ENCODE measurements at regions not wholly inside any gene's neighbourhood (a gene's known extent, or its start where the extent isn't known, plus 50 kb on each side); places are given as distances from the start of the nearest gene placed in this dataset.
A peak's percentile ranks its signal among the peaks of the same experiment; 100 is the strongest.
"Not testable (repeated sequence)": the region's sequence is repeated elsewhere in the genome, so short reads cannot be mapped to it uniquely, and the experiment has no call there.

DNA sequence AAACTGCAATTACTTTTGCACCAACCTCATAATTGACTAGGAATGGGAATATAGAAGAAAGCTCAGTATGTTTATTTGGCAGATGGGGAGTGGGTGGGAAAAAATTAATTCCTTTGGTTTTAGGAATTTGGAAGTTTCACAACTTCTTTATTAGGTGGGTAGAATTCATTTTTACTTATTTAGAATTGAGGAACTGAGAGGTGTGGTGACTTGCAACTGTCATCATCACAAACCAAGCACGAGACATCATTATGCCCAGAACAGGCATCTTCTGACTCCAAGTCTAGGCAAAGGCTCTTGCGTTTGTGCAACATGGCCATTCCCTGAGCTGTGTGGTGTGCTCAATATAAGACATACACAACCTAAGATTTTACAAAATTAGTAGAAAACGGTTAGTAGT is 380.0 kb downstream of the ATP23 start:
- no peak for DNase-seq
- in situ Hi-C loops (cut with HindIII; ENCODE audit: low pct_ligation_motif_present, low pct_unique_long_range_greater_than_20kb, low sequenced_read_pairs): no loop called here

GRCh38 chr12:58323676-58324075 is 382.3 kb downstream of the ATP23 start:
- in situ Hi-C loops (cut with HindIII; ENCODE audit: low pct_ligation_motif_present, low pct_unique_long_range_greater_than_20kb, low sequenced_read_pairs): no loop called here
- no peak for DNase-seq

DNA sequence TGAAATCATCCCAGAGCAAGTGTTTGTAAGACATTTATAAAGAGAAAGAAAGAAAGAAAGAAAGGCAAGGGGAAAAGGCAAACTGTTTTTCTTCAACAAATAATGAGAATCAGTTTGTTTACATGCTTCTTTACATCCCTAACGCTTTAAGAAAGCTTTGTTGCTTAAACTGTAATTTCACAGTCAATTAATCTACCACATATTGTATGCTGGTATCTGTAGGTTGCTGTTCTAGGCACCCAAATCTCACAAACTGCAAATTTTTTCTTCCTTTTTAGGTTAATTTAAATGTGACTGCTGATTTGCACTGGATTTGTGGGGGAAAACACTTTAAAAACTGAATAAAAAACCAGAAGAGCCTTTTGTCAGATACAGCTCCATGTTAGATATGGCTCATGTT is 384.2 kb downstream of the ATP23 start:
- in situ Hi-C loops (cut with HindIII; ENCODE audit: low pct_ligation_motif_present, low pct_unique_long_range_greater_than_20kb, low sequenced_read_pairs): no loop called here

DNA sequence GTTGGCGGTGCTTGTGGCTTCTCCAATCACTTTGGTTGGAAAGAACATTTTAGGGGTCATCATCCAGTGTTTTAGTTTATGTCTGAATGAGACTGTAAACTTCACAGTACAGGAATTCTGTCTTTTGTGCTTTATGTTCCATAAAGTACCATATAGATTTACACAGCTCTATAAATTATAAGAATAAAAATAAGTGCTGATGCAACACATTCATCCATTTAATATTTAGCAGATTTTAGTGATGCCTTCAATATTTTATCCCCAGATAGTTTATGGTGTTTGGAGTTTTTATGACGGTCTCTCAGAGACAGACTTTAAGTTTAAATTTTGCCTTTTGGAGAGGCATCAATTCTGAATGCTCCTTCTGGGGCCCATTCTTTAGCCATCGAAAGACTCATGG is 385.2 kb downstream of the ATP23 start:
- no peak for DNase-seq
- in situ Hi-C loops (cut with HindIII; ENCODE audit: low pct_ligation_motif_present, low pct_unique_long_range_greater_than_20kb, low sequenced_read_pairs): no loop called here

More for the DNA sequence above, 384.2 kb downstream of the ATP23 start:
- DNase-seq: no peak

- in situ Hi-C loops (cut with HindIII; ENCODE audit: low pct_ligation_motif_present, low pct_unique_long_range_greater_than_20kb, low sequenced_read_pairs): not testable (repeated sequence)
- DNase-seq: peak; percentile 73
These were observed 395.3 kb downstream of the ATP23 start for GRCh38 chr12:58336581-58337242.

DNA sequence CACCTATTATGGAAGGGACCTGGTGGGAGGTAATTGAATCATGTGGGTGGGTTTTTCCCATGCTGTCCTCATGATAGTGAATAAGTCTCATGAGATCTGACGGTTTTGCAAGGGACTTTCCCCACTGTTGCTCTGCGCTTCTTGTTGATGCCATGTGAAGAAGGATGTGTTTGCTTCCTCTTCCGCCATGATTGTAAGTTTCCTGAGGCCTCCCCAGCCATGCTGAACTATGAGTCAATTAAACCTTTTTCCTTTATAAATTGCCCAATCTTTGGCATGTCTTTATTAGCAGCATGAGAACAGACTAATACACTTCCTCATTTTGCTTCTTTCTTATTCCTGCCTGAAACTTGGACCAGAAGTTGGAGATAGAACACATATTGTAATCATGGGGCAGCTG is 396.2 kb downstream of the ATP23 start:
- DNase-seq; in situ Hi-C loops (cut with HindIII; ENCODE audit: low pct_ligation_motif_present, low pct_unique_long_range_greater_than_20kb, low sequenced_read_pairs): not testable (repeated sequence)

DNA sequence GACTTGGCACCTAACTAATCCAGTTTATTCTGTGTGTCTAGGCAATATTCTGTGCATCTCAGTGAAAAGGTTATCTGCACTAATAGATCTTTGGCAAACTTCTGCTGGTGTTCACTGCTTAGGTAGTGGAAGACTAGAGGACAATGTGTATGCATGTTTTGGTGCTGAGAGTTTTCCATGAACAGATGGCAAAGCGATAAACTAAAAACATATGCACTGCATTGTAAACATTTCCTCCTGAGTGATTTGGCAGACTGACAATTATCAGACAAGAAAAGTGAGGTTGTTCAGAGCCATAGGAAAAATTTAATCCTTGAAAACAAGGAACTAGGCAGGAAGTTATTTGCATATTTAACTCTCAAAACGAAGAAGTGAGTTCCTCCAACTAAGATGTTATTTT is 400.4 kb downstream of the ATP23 start:
- in situ Hi-C loops (cut with HindIII; ENCODE audit: low pct_ligation_motif_present, low pct_unique_long_range_greater_than_20kb, low sequenced_read_pairs): no loop called here
- no peak for DNase-seq

GRCh38 chr12:58342736-58343135 is 401.4 kb downstream of the ATP23 start:
- in situ Hi-C loops (cut with HindIII; ENCODE audit: low pct_ligation_motif_present, low pct_unique_long_range_greater_than_20kb, low sequenced_read_pairs): no loop called here
- no peak for DNase-seq

GRCh38 chr12:58346032-58346632 is 404.8 kb downstream of the ATP23 start:
- DNase-seq: peak; percentile 73
- in situ Hi-C loops (cut with HindIII; ENCODE audit: low pct_ligation_motif_present, low pct_unique_long_range_greater_than_20kb, low sequenced_read_pairs): no loop called here

DNA sequence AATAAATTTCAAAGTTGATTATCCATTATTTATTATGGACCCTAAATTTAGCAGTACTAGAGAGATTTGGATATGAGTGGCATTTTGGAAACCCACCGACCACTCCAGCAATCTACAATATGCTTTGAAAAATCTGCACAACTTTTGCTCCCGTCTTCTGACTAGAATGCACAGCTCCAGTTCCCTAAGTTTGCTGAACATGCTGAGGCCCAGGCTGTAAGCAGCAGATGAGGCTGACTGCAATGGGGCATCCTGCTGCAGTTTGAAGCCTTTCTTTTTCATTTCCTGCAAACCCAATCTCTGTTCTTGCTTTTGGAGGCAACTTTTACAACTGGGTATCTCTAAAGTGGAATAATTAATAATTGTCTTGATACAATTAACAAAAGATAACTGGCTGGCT is 405.8 kb downstream of the ATP23 start:
- no peak for DNase-seq
- in situ Hi-C loops (cut with HindIII; ENCODE audit: low pct_ligation_motif_present, low pct_unique_long_range_greater_than_20kb, low sequenced_read_pairs): no loop called here

DNA sequence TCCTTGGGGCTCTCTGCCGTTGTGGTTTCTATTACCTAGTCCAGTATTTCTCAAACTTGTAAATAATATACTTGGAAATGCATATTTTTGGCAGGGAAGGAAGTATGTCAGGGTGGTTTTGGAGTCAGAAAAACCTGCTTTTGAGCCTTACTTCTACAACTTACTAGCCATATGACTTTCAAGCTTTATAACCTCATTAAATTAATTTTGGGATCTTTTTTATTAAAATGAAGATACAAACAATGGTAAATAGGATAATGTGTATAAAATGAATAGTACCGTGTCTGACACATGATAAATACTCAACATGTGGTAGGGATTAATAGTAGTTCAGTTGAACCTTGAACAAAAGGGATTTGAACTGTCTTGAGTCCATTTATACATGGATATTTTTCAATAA is 406.3 kb downstream of the ATP23 start:
- no peak for DNase-seq
- in situ Hi-C loops (cut with HindIII; ENCODE audit: low pct_ligation_motif_present, low pct_unique_long_range_greater_than_20kb, low sequenced_read_pairs): no loop called here

DNA sequence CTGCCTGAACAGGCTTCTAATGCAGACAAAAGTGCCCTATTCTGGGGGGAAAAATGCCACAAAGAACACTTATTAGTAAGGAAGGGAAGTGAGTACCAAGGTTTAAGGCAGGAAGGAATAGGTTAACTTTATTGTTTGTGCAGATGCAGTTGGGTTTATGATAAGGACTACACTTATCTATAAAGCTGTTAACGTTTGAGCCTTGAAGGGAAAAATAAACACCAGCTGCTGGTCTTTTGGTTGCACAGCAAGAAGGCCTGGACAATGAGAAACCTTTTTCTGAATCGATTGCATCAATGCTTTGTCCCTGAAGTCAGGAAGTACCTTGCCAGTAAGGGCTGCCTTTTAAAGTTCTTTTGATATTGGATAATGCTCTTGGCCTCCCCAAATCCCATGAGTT is 407.8 kb downstream of the ATP23 start:
- no peak for DNase-seq
- in situ Hi-C loops (cut with HindIII; ENCODE audit: low pct_ligation_motif_present, low pct_unique_long_range_greater_than_20kb, low sequenced_read_pairs): no loop called here

DNA sequence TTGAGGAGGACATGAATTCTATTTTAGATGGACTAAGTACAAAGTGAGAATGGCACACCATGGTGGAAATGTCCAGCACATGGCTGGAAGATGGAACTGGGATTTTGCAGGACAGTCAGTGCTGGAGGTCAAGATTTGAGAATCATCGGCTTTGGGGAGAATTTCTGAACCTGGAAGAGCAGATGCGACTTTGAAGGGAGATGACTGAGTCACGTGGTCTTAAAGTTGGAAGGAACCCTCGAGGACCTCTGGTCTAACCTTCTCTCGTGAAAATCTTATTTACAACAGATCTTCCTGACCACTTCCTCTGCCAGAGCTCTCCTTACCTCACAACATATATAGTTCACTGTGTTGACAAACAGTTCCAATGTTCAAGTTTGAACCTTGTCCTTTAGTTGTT is 415.4 kb downstream of the ATP23 start:
- in situ Hi-C loops (cut with HindIII; ENCODE audit: low pct_ligation_motif_present, low pct_unique_long_range_greater_than_20kb, low sequenced_read_pairs): no loop called here
- DNase-seq: no peak

GRCh38 chr12:58357511-58357910 is 416.1 kb downstream of the ATP23 start:
- DNase-seq: no peak
- in situ Hi-C loops (cut with HindIII; ENCODE audit: low pct_ligation_motif_present, low pct_unique_long_range_greater_than_20kb, low sequenced_read_pairs): no loop called here

- in situ Hi-C loops (cut with HindIII; ENCODE audit: low pct_ligation_motif_present, low pct_unique_long_range_greater_than_20kb, low sequenced_read_pairs): no loop called here
These were observed 417.0 kb downstream of the ATP23 start for GRCh38 chr12:58358369-58358768.

GRCh38 chr12:58359084-58359483 is 417.7 kb downstream of the ATP23 start:
- in situ Hi-C loops (cut with HindIII; ENCODE audit: low pct_ligation_motif_present, low pct_unique_long_range_greater_than_20kb, low sequenced_read_pairs): no loop called here
- DNase-seq: no peak

More at GRCh38 chr12:58358369-58358768, 417.0 kb downstream of the ATP23 start:
- DNase-seq: no peak

DNA sequence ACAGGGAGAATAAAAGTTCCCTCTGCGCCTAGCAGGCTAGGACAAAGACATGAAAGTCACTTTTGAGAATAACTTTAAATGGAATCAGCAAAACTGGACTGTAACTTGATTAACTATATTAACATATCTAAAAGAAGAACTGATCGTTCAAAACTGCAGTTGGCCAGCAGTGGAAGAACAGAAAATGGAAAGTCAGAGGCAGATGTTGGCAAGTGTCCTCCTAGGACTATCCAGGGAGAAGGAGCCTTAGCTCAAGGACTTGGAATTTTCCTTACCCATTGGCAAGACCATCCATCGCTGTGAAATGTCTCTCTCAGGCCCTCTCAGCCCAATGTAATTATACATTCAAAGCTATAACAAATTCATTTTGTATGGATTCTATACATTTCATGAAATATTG is 419.7 kb downstream of the ATP23 start:
- in situ Hi-C loops (cut with HindIII; ENCODE audit: low pct_ligation_motif_present, low pct_unique_long_range_greater_than_20kb, low sequenced_read_pairs): no loop called here
- no peak for DNase-seq

- in situ Hi-C loops (cut with HindIII; ENCODE audit: low pct_ligation_motif_present, low pct_unique_long_range_greater_than_20kb, low sequenced_read_pairs): no loop called here
- DNase-seq: no peak
These were observed 422.6 kb downstream of the ATP23 start for GRCh38 chr12:58363971-58364370.

DNA sequence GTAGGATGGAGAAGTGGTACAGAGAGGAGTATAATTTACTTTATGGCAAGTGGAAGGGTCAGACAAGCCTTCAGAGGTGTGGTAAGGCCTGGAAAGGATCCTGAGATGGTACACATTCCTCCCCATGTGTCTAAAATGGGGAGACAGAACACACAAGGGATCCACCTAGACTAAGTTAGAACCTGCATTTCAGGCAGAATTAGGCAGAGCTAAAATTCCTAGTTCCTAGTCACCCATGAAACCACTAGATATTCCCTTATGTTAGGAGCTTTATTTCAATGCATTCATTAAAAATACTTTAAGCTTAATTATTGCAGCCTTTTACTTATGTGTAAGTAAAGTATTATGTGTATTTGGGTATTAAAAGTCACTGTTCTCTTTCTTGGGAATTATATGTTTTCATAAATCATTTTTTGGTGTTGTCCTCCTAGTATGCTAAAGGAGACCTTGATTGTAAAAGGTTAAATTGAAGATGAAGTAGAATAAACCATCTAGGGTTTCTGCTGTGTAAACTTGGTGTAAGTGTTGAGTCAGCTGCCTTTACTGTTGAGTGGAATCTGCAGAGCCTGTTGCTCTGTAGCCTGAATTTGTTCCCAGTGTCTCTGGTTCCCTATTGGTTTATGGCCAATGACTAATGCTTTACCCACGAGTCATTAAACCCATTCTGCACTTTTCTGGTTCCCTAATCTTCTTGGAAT is 423.2 kb downstream of the ATP23 start:
- in situ Hi-C loops (cut with HindIII; ENCODE audit: low pct_ligation_motif_present, low pct_unique_long_range_greater_than_20kb, low sequenced_read_pairs): no loop called here
- DNase-seq: peak; percentile 100

GRCh38 chr12:58365087-58365390 is 423.7 kb downstream of the ATP23 start:
- DNase-seq: no peak
- in situ Hi-C loops (cut with HindIII; ENCODE audit: low pct_ligation_motif_present, low pct_unique_long_range_greater_than_20kb, low sequenced_read_pairs): no loop called here

Measured in ACHN (cell line).